H9 (cell line): ENCODE measurements at regions not wholly inside any gene's neighbourhood (a gene's known extent, or its start where the extent isn't known, plus 50 kb on each side); places are given as distances from the start of the nearest gene placed in this dataset.

ENCODE experiments used
- DNase-seq: peaks from one replicate; pipeline ENCODE4 v3.0.0-alpha.2; 2017
- H2AFZ ChIP-seq: one replicate; pipeline ENCODE4 v1.6.1; 2013; ENCODE audit warnings: mild to moderate bottlenecking, low read length, control low read depth, moderate library complexity
- H2AK5ac ChIP-seq: 2 replicates; pipeline ENCODE4 v1.6.1; 2013; ENCODE audit warnings: low read length, control low read depth, mixed read lengths; ENCODE audit not compliant: insufficient read length
- H2BK120ac ChIP-seq: one replicate; pipeline ENCODE4 v1.6.1; 2013; ENCODE audit warnings: low read depth, mild to moderate bottlenecking, low read length, control low read depth, inconsistent platforms; ENCODE audit not compliant: poor library complexity, severe bottlenecking
- H2BK12ac ChIP-seq: 2 replicates; pipeline ENCODE4 v1.6.1; 2013; ENCODE audit warnings: low read length, control low read depth, mixed read lengths, low read depth; ENCODE audit not compliant: insufficient read length
- H2BK15ac ChIP-seq: 2 replicates; pipeline ENCODE4 v1.6.1; 2013; ENCODE audit warnings: low read depth, low read length, control low read depth
- H2BK20ac ChIP-seq: one replicate; pipeline ENCODE4 v1.6.1; 2013; ENCODE audit warnings: low read depth, mild to moderate bottlenecking, low read length, control low read depth, inconsistent platforms; ENCODE audit not compliant: poor library complexity, severe bottlenecking
- H2BK5ac ChIP-seq: 2 replicates; pipeline ENCODE4 v1.6.1; 2013; ENCODE audit warnings: low read length, control low read depth, mixed read lengths; ENCODE audit not compliant: insufficient read length
- H3K14ac ChIP-seq: 2 replicates; pipeline ENCODE4 v1.6.1; 2013; ENCODE audit warnings: low read length, control low read depth; ENCODE audit not compliant: insufficient read depth
- H3K18ac ChIP-seq: 2 replicates; pipeline ENCODE4 v1.6.1; 2013; ENCODE audit warnings: low read depth, mild to moderate bottlenecking, mixed read lengths, low read length, control low read depth; ENCODE audit not compliant: insufficient read length
- H3K23ac ChIP-seq: 2 replicates; pipeline ENCODE4 v1.6.1; 2013; ENCODE audit warnings: low read length, control low read depth, mixed read lengths, low read depth; ENCODE audit not compliant: insufficient read length
- H3K23me2 ChIP-seq: 2 replicates; pipeline ENCODE4 v1.6.1; 2013; ENCODE audit warnings: low read depth, mild to moderate bottlenecking, mixed read lengths, low read length, control low read depth; ENCODE audit not compliant: insufficient read length, poor library complexity, severe bottlenecking
- H3K27ac ChIP-seq: 2 replicates; pipeline ENCODE4 v1.5.1; 2013; ENCODE audit warnings: low read length, control low read depth, mixed read lengths, low read depth; ENCODE audit not compliant: insufficient read length
- H3K27me3 ChIP-seq: 2 replicates; pipeline ENCODE4 v1.6.1; 2013; ENCODE audit warnings: low read length, control low read depth, inconsistent platforms; ENCODE audit not compliant: insufficient read depth
- H3K4ac ChIP-seq: 2 replicates; pipeline ENCODE4 v1.6.1; 2013; ENCODE audit warnings: low read depth, mild to moderate bottlenecking, control low read depth, inconsistent platforms, low read length, moderate library complexity
- H3K4me1 ChIP-seq: 2 replicates; pipeline ENCODE4 v1.6.1; 2013; ENCODE audit warnings: low read length, control low read depth, inconsistent platforms; ENCODE audit not compliant: insufficient read depth
- H3K4me2 ChIP-seq: 2 replicates; pipeline ENCODE4 v1.6.1; 2013; ENCODE audit warnings: low read length, control low read depth, mixed read lengths; ENCODE audit not compliant: insufficient read length, insufficient read depth
- H3K56ac ChIP-seq: 2 replicates; pipeline ENCODE4 v1.6.1; 2013; ENCODE audit warnings: low read depth, mild to moderate bottlenecking, mixed read lengths, low read length, control low read depth; ENCODE audit not compliant: insufficient read length
- H3K79me1 ChIP-seq: 2 replicates; pipeline ENCODE4 v1.6.1; 2013; ENCODE audit warnings: low read depth, mild to moderate bottlenecking, moderate library complexity, low read length, control low read depth, inconsistent platforms; ENCODE audit not compliant: insufficient read depth, poor library complexity, severe bottlenecking
- H3K79me2 ChIP-seq: 2 replicates; pipeline ENCODE4 v1.6.1; 2013; ENCODE audit warnings: low read length, control low read depth, inconsistent platforms; ENCODE audit not compliant: insufficient read depth
- H3K9ac ChIP-seq: 2 replicates; pipeline ENCODE4 v1.6.1; 2013; ENCODE audit warnings: low read length, control low read depth, mixed read lengths; ENCODE audit not compliant: insufficient read length; ENCODE audit errors: extremely low read depth
- H3K9me3 ChIP-seq: one replicate; pipeline ENCODE4 v1.6.1; 2013; ENCODE audit warnings: low read depth, low read length, inconsistent platforms; ENCODE audit not compliant: control insufficient read depth
- H3T11ph ChIP-seq: one replicate; pipeline ENCODE4 v1.6.1; 2013; ENCODE audit warnings: mild to moderate bottlenecking, low read length, control low read depth, inconsistent platforms
- H4K20me1 ChIP-seq: one replicate; pipeline ENCODE4 v1.6.1; 2013; ENCODE audit not compliant: control insufficient read depth, insufficient read length, insufficient read depth
- H4K5ac ChIP-seq: 2 replicates; pipeline ENCODE4 v1.6.1; 2013; ENCODE audit warnings: low read depth, mild to moderate bottlenecking, mixed read lengths, low read length, control low read depth; ENCODE audit not compliant: insufficient read length
- H4K8ac ChIP-seq: replicated peaks from 2 replicates; pipeline ENCODE4 v1.6.1; 2013; ENCODE audit warnings: low read length, control low read depth, mixed read lengths, low read depth; ENCODE audit not compliant: insufficient read length
- H4K91ac ChIP-seq: 2 replicates; pipeline ENCODE4 v1.6.1; 2013; ENCODE audit warnings: low read depth, mild to moderate bottlenecking, moderate library complexity, mixed read lengths, low read length, control low read depth; ENCODE audit not compliant: insufficient read length
- H3K27ac Mint-ChIP-seq, 3 experiments: 2 replicates in 2 of 3; 3 replicates in 1 of 3; pipeline ENCODE4 v1.8.0; 2020 to 2021; ENCODE audit warnings: mixed read lengths in 3 of 3, mild to moderate bottlenecking in 1 of 3, moderate library complexity in 1 of 3
- H3K27me3 Mint-ChIP-seq: 2 replicates; pipeline ENCODE4 v1.8.0; 2021; ENCODE audit warnings: low read depth, mild to moderate bottlenecking, moderate library complexity, mixed read lengths
- H3K36me3 Mint-ChIP-seq, 3 experiments: 2 replicates in 2 of 3; 3 replicates in 1 of 3; pipeline ENCODE4 v1.8.0; 2020 to 2021; ENCODE audit warnings: low read depth in 3 of 3, mixed read lengths in 3 of 3; ENCODE audit not compliant: insufficient read depth in 1 of 3
- H3K4me1 Mint-ChIP-seq, 2 experiments: 2 replicates each; pipeline ENCODE4 v1.8.0; 2020; ENCODE audit warnings: mixed read lengths in 2 of 2
- H3K4me3 Mint-ChIP-seq, 2 experiments: 2 replicates in 1 of 2; 3 replicates in 1 of 2; pipeline ENCODE4 v1.8.0; 2020 to 2021; ENCODE audit warnings: mild to moderate bottlenecking in 2 of 2, mixed read lengths in 2 of 2, moderate library complexity in 1 of 2
- H3K9me3 Mint-ChIP-seq, 2 experiments: 2 replicates in 1 of 2; 3 replicates in 1 of 2; pipeline ENCODE4 v1.8.0; 2020; ENCODE audit warnings: mild to moderate bottlenecking in 2 of 2, mixed read lengths in 2 of 2, moderate library complexity in 1 of 2
- CTCF ChIP-seq: fragments of 200-600 bp; sonication (generic); conservative IDR thresholded peaks from 3 replicates; pipeline ENCODE4 v1.8.0; 2021; ENCODE audit warnings: antibody characterized with exemption, mild to moderate bottlenecking
- WGBS: extraction: QIAGEN DNeasy Blood & Tissue Kit; methylation state at CpG from one replicate; pipeline ENCODE4 v1.1.7; 2013; ENCODE audit warnings: missing lambda C conversion rate, low lambda C conversion rate, mixed read lengths; ENCODE audit not compliant: insufficient read length; ENCODE audit errors: extremely low coverage; 5-methylcytosine and 5-hydroxymethylcytosine counted together

DNA sequence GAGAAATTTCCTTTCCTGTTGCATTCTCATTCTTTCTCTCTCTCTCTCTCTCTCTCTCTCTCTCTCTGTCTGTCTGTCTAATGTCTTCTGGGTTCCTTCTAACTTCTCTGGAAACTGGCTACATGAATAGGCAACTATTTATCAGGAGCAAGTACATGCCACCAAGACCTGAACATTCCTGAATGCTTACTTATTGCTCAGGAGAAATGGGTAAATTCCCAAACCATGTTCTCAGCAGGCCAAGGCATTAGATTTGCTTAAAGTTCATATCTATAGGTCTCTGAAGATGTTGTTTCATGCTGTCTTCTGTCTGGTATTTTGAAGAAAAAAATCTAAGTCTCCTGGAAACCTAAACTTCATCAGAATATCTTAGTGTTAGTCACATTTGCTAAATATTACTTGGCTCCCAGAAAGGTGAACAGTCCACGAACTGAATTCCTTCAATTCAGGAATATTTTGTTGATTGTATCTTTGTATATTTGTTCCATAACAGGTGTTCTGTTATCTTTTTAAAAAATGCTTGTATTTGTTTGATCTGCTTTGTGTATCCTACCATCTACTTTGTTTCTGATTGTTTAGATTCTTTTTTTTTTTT is 77.2 kb upstream of the FIGN start:
- H3K4me3 Mint-ChIP-seq, result no peak overlapping the region
- H2AK5ac ChIP-seq, result no peak overlapping the region
- H3K27ac Mint-ChIP-seq, result peak overlapping the region in 1 of 3 experiments; percentile 5; a peak in 1 of 7 replicates
- no peaks in the 10 kb centered on the region for H3K79me2 ChIP-seq
- no peak overlapping the region for H2AFZ ChIP-seq
- H3K9me3 ChIP-seq, result no peaks in the 10 kb centered on the region
- no peak overlapping the region for H3K4me2 ChIP-seq
- TF ChIP-seq CTCF, result no peak
- H3K27me3 ChIP-seq, result no peaks in the 10 kb centered on the region
- no peak overlapping the region for H3K23ac ChIP-seq
- H3K27me3 Mint-ChIP-seq, result no peaks in the 10 kb centered on the region
- no peak overlapping the region for H3K18ac ChIP-seq
- no peaks in the 10 kb centered on the region; the same call in 1 of the 2 replicates for H3K4me1 ChIP-seq
- no peak overlapping the region for H3K56ac ChIP-seq
- no peak overlapping the region for H4K8ac ChIP-seq
- H3K9me3 Mint-ChIP-seq, result peaks cover 2 to 3% of the 10 kb centered on the region in 2 experiments; a peak in 3 of 5 replicates
- no peak overlapping the region for H3T11ph ChIP-seq
- no peak overlapping the region for H3K14ac ChIP-seq
- H2BK20ac ChIP-seq, result no peak overlapping the region
- no peak overlapping the region for H2BK120ac ChIP-seq
- no CpG with 5 or more reads among the region's 1 CpG for WGBS
- no peak overlapping the region for H4K91ac ChIP-seq
- no peak overlapping the region for H3K4ac ChIP-seq
- no peaks in the 10 kb centered on the region for H3K23me2 ChIP-seq
- no peak overlapping the region for H4K5ac ChIP-seq
- no peak overlapping the region for H2BK5ac ChIP-seq
- DNase-seq, result no peak
- no peaks in the 10 kb centered on the region for H4K20me1 ChIP-seq
- no peak overlapping the region for H3K27ac ChIP-seq
- H3K36me3 Mint-ChIP-seq, result peaks cover 0 to 7% (median 2%) of the 10 kb centered on the region in 3 experiments; a peak in 3 of 7 replicates
- H3K9ac ChIP-seq, result no peak overlapping the region
- H2BK12ac ChIP-seq, result no peak overlapping the region
- no peaks in the 10 kb centered on the region for H3K79me1 ChIP-seq
- H3K4me1 Mint-ChIP-seq, result peaks cover 11% of the 10 kb centered on the region in 2 experiments
- no peak overlapping the region for H2BK15ac ChIP-seq
